Uterus (tissue), 3 donors: ENCODE measurements at regions not wholly inside any gene's neighbourhood (a gene's known extent, or its start where the extent isn't known, plus 50 kb on each side); places are given as distances from the start of the nearest gene placed in this dataset.

Experiments used
- DNase-seq, 2 donors: peaks; one replicate each; pipeline ENCODE4 v3.0.0-alpha.2; 2019 to 2020
- H3K27ac ChIP-seq, 2 donors: fragments of 200-600 bp; sonication (generic); 1 replicate in 1 of 2; 2 replicates in 1 of 2; pipeline ENCODE4 v1.5.1; 2016 to 2018
- H3K27me3 ChIP-seq, 2 donors: fragments of 200-600 bp; sonication (generic); one replicate each; pipeline ENCODE4 v1.5.1; 2018 to 2019; ENCODE audit warnings: control low read depth in 1 of 2
- H3K36me3 ChIP-seq, 2 donors: fragments of 200-600 bp; sonication (generic); one replicate each; pipeline ENCODE4 v1.5.1; 2019; ENCODE audit warnings: control low read depth in 1 of 2
- H3K4me1 ChIP-seq, 2 donors: fragments of 200-600 bp; sonication (generic); one replicate each; pipeline ENCODE4 v1.5.1; 2018 to 2019; ENCODE audit warnings: control low read depth in 1 of 2
- H3K4me3 ChIP-seq, 2 donors: fragments of 200-600 bp; sonication (generic); 1 replicate in 1 of 2; 2 replicates in 1 of 2; pipeline ENCODE4 v1.5.1; 2018 to 2019; ENCODE audit warnings: mild to moderate bottlenecking in 1 of 2
- H3K9me3 ChIP-seq, 2 donors: fragments of 200-600 bp; sonication (generic); one replicate each; pipeline ENCODE4 v1.5.1; 2019; ENCODE audit warnings: control low read depth in 1 of 2
- POLR2A ChIP-seq, 2 donors: fragments of 450-650 bp; IDR thresholded peaks; one replicate each; pipeline ENCODE4 v1.6.1; 2016; ENCODE audit warnings: antibody characterized with exemption in 2 of 2, mild to moderate bottlenecking in 1 of 2, moderate library complexity in 1 of 2
- intact Hi-C: fragments of 100-400 bp; cut with DNase I; formaldehyde crosslinking; loops from one replicate; pipeline ENCODE4 v1.15.1; 2023; ENCODE audit warnings: low total_unique reads
- TF ChIP-seq, protein P1 (sequence below), 4 experiments: fragments of 200-600 bp in 2 of 4; fragments of 450-650 bp in 2 of 4; sonication (generic) in 2 of 4; IDR thresholded peaks; one replicate each; pipeline ENCODE4 v1.5.1; 2016 to 2019; ENCODE audit warnings: antibody characterized with exemption in 4 of 4, mild to moderate bottlenecking in 2 of 4, moderate library complexity in 1 of 4
- donor health status: DM: yes; HTN: yes; CAD: no.

DNA sequence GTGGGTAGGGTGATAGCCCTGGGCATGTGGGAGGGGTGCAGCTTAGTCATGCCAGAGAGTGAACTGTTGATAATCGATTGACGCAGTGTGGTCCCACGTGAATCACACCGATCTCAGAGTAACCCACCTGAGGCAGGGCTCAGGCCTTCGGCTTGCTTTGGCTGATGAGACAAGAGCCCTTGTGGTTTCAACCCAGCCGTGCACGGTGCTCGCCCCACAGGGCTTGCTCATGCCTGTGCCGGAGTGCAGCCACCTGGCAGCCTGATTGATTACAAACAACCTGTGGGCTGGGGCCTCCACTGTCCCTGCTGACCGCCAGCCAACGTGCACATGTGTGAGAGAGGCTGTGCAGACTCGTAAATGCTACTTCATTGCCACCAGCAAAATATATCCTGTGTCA is 144.9 kb upstream of the ADARB2 start:
- Histone ChIP-seq H3K27me3 (no peaks in the 10 kb centered on the region), H3K27ac (no peak overlapping the region), H3K4me1 (no peaks in the 10 kb centered on the region), H3K36me3 (no peaks in the 10 kb centered on the region), H3K9me3 (no peaks in the 10 kb centered on the region), H3K4me3 (no peak overlapping the region)
- no peak for DNase-seq
- TF ChIP-seq, protein P1, sequence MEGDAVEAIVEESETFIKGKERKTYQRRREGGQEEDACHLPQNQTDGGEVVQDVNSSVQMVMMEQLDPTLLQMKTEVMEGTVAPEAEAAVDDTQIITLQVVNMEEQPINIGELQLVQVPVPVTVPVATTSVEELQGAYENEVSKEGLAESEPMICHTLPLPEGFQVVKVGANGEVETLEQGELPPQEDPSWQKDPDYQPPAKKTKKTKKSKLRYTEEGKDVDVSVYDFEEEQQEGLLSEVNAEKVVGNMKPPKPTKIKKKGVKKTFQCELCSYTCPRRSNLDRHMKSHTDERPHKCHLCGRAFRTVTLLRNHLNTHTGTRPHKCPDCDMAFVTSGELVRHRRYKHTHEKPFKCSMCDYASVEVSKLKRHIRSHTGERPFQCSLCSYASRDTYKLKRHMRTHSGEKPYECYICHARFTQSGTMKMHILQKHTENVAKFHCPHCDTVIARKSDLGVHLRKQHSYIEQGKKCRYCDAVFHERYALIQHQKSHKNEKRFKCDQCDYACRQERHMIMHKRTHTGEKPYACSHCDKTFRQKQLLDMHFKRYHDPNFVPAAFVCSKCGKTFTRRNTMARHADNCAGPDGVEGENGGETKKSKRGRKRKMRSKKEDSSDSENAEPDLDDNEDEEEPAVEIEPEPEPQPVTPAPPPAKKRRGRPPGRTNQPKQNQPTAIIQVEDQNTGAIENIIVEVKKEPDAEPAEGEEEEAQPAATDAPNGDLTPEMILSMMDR (IDR thresholded peaks at IDR 0.05), result no peak
- no peak for TF ChIP-seq POLR2A (IDR thresholded peaks at IDR 0.05)
- intact Hi-C loops, result no loop called here

DNA sequence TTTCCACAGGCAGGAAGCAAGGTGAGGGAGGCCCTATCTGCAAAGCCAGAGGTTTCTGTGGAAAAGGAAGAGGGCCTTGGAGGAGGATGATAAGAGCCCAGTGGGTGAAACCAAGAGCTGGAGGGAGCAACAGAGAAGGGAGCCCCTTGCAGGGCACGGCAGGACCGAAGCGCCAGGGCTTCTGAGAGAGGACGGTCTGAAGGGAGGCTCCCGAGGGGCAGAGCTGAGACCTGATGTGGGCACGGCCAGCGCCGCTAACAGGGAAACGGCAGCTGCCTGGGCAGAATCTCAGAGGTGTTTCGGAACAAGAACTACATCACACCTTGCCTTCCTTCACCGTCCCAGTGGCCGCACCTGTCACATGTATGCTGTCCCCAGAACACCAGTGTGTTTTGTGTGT is 144.3 kb upstream of the ADARB2 start:
- Histone ChIP-seq H3K36me3 (no peaks in the 10 kb centered on the region), H3K9me3 (no peaks in the 10 kb centered on the region), H3K4me1 (no peaks in the 10 kb centered on the region), H3K4me3 (no peak overlapping the region), H3K27ac (no peak overlapping the region), H3K27me3 (no peaks in the 10 kb centered on the region)
- TF ChIP-seq, protein P1 (IDR thresholded peaks at IDR 0.05), result no peak
- no peak for TF ChIP-seq POLR2A (IDR thresholded peaks at IDR 0.05)
- intact Hi-C loops, result no loop called here
- DNase-seq, result no peak

DNA sequence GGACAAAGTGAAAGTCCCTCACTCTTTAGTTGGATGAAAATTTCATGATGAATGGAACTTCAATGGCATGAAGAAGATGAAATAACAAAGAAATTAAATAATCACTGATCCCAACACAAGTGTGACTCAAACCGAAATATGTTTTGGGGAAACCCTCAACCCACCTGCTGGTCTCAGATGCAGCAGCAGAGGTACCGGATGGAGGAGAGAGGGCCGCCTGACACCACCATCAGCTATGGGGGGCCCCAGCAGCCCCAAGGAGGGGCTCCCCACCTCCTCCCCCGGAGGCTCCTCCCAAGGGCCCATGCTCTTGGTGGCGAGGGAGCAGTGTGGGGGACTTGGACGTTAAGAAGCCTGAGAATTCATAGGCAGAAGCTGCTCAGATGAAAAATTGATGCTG is 137.2 kb upstream of the ADARB2 start:
- no peak for DNase-seq
- TF ChIP-seq POLR2A (IDR thresholded peaks at IDR 0.05), result no peak
- TF ChIP-seq, protein P1 (IDR thresholded peaks at IDR 0.05), result no peak
- H3K9me3 ChIP-seq, result no peaks in the 10 kb centered on the region
- intact Hi-C loops, result no loop called here
- H3K27me3 ChIP-seq, result no peaks in the 10 kb centered on the region
- no peak overlapping the region for H3K27ac ChIP-seq
- no peak overlapping the region for H3K4me3 ChIP-seq
- no peaks in the 10 kb centered on the region for H3K36me3 ChIP-seq
- no peaks in the 10 kb centered on the region for H3K4me1 ChIP-seq

GRCh38 chr10:1873661-1874315 is 136.5 kb upstream of the ADARB2 start:
- Histone ChIP-seq H3K9me3 (no peaks in the 10 kb centered on the region), H3K4me1 (no peaks in the 10 kb centered on the region), H3K4me3 (no peak overlapping the region), H3K27me3 (no peaks in the 10 kb centered on the region), H3K36me3 (no peaks in the 10 kb centered on the region), H3K27ac (no peak overlapping the region)
- TF ChIP-seq, protein P1 (IDR thresholded peaks at IDR 0.05), result no peak
- no peak for TF ChIP-seq POLR2A (IDR thresholded peaks at IDR 0.05)
- intact Hi-C loops, result no loop called here
- no peak for DNase-seq

GRCh38 chr10:1872151-1872726 is 134.9 kb upstream of the ADARB2 start:
- no peaks in the 10 kb centered on the region for H3K27me3 ChIP-seq
- no peaks in the 10 kb centered on the region for H3K9me3 ChIP-seq
- intact Hi-C loops, result no loop called here
- no peaks in the 10 kb centered on the region for H3K36me3 ChIP-seq
- TF ChIP-seq, protein P1 (IDR thresholded peaks at IDR 0.05), result no peak
- no peak for TF ChIP-seq POLR2A (IDR thresholded peaks at IDR 0.05)
- H3K4me1 ChIP-seq, result no peaks in the 10 kb centered on the region
- DNase-seq, result no peak
- H3K4me3 ChIP-seq, result no peak overlapping the region
- H3K27ac ChIP-seq, result no peak overlapping the region
